SH-SY5Y (cell line): ENCODE measurements at regions not wholly inside any gene's neighbourhood (a gene's known extent, or its start where the extent isn't known, plus 50 kb on each side); places are given as distances from the start of the nearest gene placed in this dataset.

Experiments used
- GATA2 ChIP-seq: IDR thresholded peaks from 2 replicates; pipeline ENCODE4 v1.6.1; 2011; ENCODE audit warnings: mild to moderate bottlenecking, low read depth, low read length
- GATA3 ChIP-seq: IDR thresholded peaks from 2 replicates; pipeline ENCODE4 v1.6.1; 2011; ENCODE audit warnings: low read depth, mild to moderate bottlenecking, low read length, moderate library complexity

GRCh38 chr2:53460347-53460746 lies 307.3 kb upstream of the CHAC2 start:
- TF ChIP-seq GATA3 (no peak), GATA2 (no peak)
